DMS153 (cell line): ENCODE measurements at regions not wholly inside any gene's neighbourhood (a gene's known extent, or its start where the extent isn't known, plus 50 kb on each side); places are given as distances from the start of the nearest gene placed in this dataset.
"Not testable (repeated sequence)": the region's sequence is repeated elsewhere in the genome, so short reads cannot be mapped to it uniquely, and the experiment has no call there.

ENCODE experiments used
- DNase-seq: peaks from one replicate; lab custom pipeline; 2025; lab: John Stamatoyannopoulos, UW

GRCh38 chr6:168851460-168852375 lies 401.9 kb downstream of the THBS2 start:
- DNase-seq: no peak

GRCh38 chr6:168850027-168850736 lies 403.5 kb downstream of the THBS2 start:
- not testable (repeated sequence) for DNase-seq

- DNase-seq: no peak
Observed at GRCh38 chr6:168849459-168849858, 404.2 kb downstream of the THBS2 start.

- no peak for DNase-seq
Observed at GRCh38 chr6:168848797-168849196, 404.8 kb downstream of the THBS2 start.

- DNase-seq: no peak
Observed at GRCh38 chr6:168844821-168845609, 404.0 kb downstream of the SMOC2 start.

GRCh38 chr6:168842632-168843212 lies 401.7 kb downstream of the SMOC2 start:
- not testable (repeated sequence) for DNase-seq

GRCh38 chr6:168841609-168842278 lies 400.8 kb downstream of the SMOC2 start:
- no peak for DNase-seq

GRCh38 chr6:168840932-168841331 lies 399.9 kb downstream of the SMOC2 start:
- not testable (repeated sequence) for DNase-seq

GRCh38 chr6:168840299-168840698 lies 399.3 kb downstream of the SMOC2 start:
- DNase-seq: not testable (repeated sequence)

GRCh38 chr6:168838037-168838399 lies 397.0 kb downstream of the SMOC2 start:
- DNase-seq: peak; percentile 77

GRCh38 chr6:168837254-168838036 lies 396.5 kb downstream of the SMOC2 start:
- peak; percentile 74 for DNase-seq

GRCh38 chr6:168835991-168836390 lies 395.0 kb downstream of the SMOC2 start:
- no peak for DNase-seq

GRCh38 chr6:168834801-168835200 lies 393.8 kb downstream of the SMOC2 start:
- DNase-seq: no peak

GRCh38 chr6:168834042-168834587 lies 393.1 kb downstream of the SMOC2 start:
- DNase-seq: no peak

- no peak for DNase-seq
Observed at GRCh38 chr6:168828800-168829199, 387.8 kb downstream of the SMOC2 start.

- DNase-seq: no peak
Observed at GRCh38 chr6:168828035-168828434, 387.1 kb downstream of the SMOC2 start.

- DNase-seq: no peak
Observed at GRCh38 chr6:168827586-168827871, 386.5 kb downstream of the SMOC2 start.

- peak; percentile 11 for DNase-seq
Observed at GRCh38 chr6:168826726-168827585, 386.0 kb downstream of the SMOC2 start.

GRCh38 chr6:168826078-168826390 lies 385.1 kb downstream of the SMOC2 start:
- DNase-seq: no peak
